Uterus (tissue), 3 donors: ENCODE measurements at regions not wholly inside any gene's neighbourhood (a gene's known extent, or its start where the extent isn't known, plus 50 kb on each side); places are given as distances from the start of the nearest gene placed in this dataset.

ENCODE experiments used
- DNase-seq, 2 donors: peaks; one replicate each; pipeline ENCODE4 v3.0.0-alpha.2; 2019 to 2020
- H3K27ac ChIP-seq, 2 donors: fragments of 200-600 bp; sonication (generic); 1 replicate in 1 of 2; 2 replicates in 1 of 2; pipeline ENCODE4 v1.5.1; 2016 to 2018
- H3K27me3 ChIP-seq, 2 donors: fragments of 200-600 bp; sonication (generic); one replicate each; pipeline ENCODE4 v1.5.1; 2018 to 2019; ENCODE audit warnings: control low read depth in 1 of 2
- H3K36me3 ChIP-seq, 2 donors: fragments of 200-600 bp; sonication (generic); one replicate each; pipeline ENCODE4 v1.5.1; 2019; ENCODE audit warnings: control low read depth in 1 of 2
- H3K4me1 ChIP-seq, 2 donors: fragments of 200-600 bp; sonication (generic); one replicate each; pipeline ENCODE4 v1.5.1; 2018 to 2019; ENCODE audit warnings: control low read depth in 1 of 2
- H3K4me3 ChIP-seq, 2 donors: fragments of 200-600 bp; sonication (generic); 1 replicate in 1 of 2; 2 replicates in 1 of 2; pipeline ENCODE4 v1.5.1; 2018 to 2019; ENCODE audit warnings: mild to moderate bottlenecking in 1 of 2
- H3K9me3 ChIP-seq, 2 donors: fragments of 200-600 bp; sonication (generic); one replicate each; pipeline ENCODE4 v1.5.1; 2019; ENCODE audit warnings: control low read depth in 1 of 2
- CTCF ChIP-seq, 4 experiments: fragments of 200-600 bp in 2 of 4; fragments of 450-650 bp in 2 of 4; sonication (generic) in 2 of 4; IDR thresholded peaks; one replicate each; pipeline ENCODE4 v1.5.1; 2016 to 2019; ENCODE audit warnings: antibody characterized with exemption in 4 of 4, mild to moderate bottlenecking in 2 of 4, moderate library complexity in 1 of 4
- POLR2A ChIP-seq, 2 donors: fragments of 450-650 bp; IDR thresholded peaks; one replicate each; pipeline ENCODE4 v1.6.1; 2016; ENCODE audit warnings: antibody characterized with exemption in 2 of 2, mild to moderate bottlenecking in 1 of 2, moderate library complexity in 1 of 2
- intact Hi-C: fragments of 100-400 bp; cut with DNase I; formaldehyde crosslinking; loops from one replicate; pipeline ENCODE4 v1.15.1; 2023; ENCODE audit warnings: low total_unique reads
- donor health status: DM: yes; HTN: yes; CAD: no.

GRCh38 chr3:40719660-40720287 lies 195.0 kb downstream of the ZNF621 start:
- no peaks in the 10 kb centered on the region for H3K36me3 ChIP-seq
- TF ChIP-seq POLR2A (IDR thresholded peaks at IDR 0.05) (no peak), CTCF (IDR thresholded peaks at IDR 0.05) (peak in 2 of 4 experiments; percentile 26 to 32)
- DNase-seq, result peak in 1 of 2 donors; percentile 28
- no peak overlapping the region for H3K27ac ChIP-seq
- no peak overlapping the region for H3K4me3 ChIP-seq
- H3K27me3 ChIP-seq, result no peaks in the 10 kb centered on the region
- H3K9me3 ChIP-seq, result no peaks in the 10 kb centered on the region
- intact Hi-C loops, result no loop called here
- H3K4me1 ChIP-seq, result no peaks in the 10 kb centered on the region

- H3K4me1 ChIP-seq, result no peaks in the 10 kb centered on the region
- no peaks in the 10 kb centered on the region for H3K36me3 ChIP-seq
- no peak for TF ChIP-seq POLR2A (IDR thresholded peaks at IDR 0.05)
- no peak for TF ChIP-seq CTCF (IDR thresholded peaks at IDR 0.05)
- DNase-seq, result no peak
- no peaks in the 10 kb centered on the region for H3K27me3 ChIP-seq
- intact Hi-C loops, result no loop called here
- H3K4me3 ChIP-seq, result no peak overlapping the region
- no peaks in the 10 kb centered on the region for H3K9me3 ChIP-seq
- no peak overlapping the region for H3K27ac ChIP-seq
These were observed 195.6 kb downstream of the ZNF621 start for GRCh38 chr3:40720341-40720740.

- no peaks in the 10 kb centered on the region for H3K4me1 ChIP-seq
- H3K27me3 ChIP-seq, result no peaks in the 10 kb centered on the region
- TF ChIP-seq POLR2A (IDR thresholded peaks at IDR 0.05) (no peak), CTCF (IDR thresholded peaks at IDR 0.05) (no peak)
- H3K4me3 ChIP-seq, result no peak overlapping the region
- H3K36me3 ChIP-seq, result no peaks in the 10 kb centered on the region
- no peaks in the 10 kb centered on the region for H3K9me3 ChIP-seq
- no peak for DNase-seq
- intact Hi-C loops, result no loop called here
- H3K27ac ChIP-seq, result no peak overlapping the region
These were observed 196.1 kb downstream of the ZNF621 start for GRCh38 chr3:40720863-40721262.

GRCh38 chr3:40723083-40723660 lies 198.4 kb downstream of the ZNF621 start:
- H3K36me3 ChIP-seq, result no peaks in the 10 kb centered on the region
- H3K27ac ChIP-seq, result no peak overlapping the region
- DNase-seq, result no peak
- H3K9me3 ChIP-seq, result no peaks in the 10 kb centered on the region
- H3K4me3 ChIP-seq, result no peak overlapping the region
- H3K4me1 ChIP-seq, result no peaks in the 10 kb centered on the region
- TF ChIP-seq POLR2A (IDR thresholded peaks at IDR 0.05) (no peak), CTCF (IDR thresholded peaks at IDR 0.05) (no peak)
- no peaks in the 10 kb centered on the region for H3K27me3 ChIP-seq
- intact Hi-C loops, result no loop called here

- Histone ChIP-seq H3K9me3 (no peaks in the 10 kb centered on the region), H3K27me3 (no peaks in the 10 kb centered on the region), H3K36me3 (no peaks in the 10 kb centered on the region), H3K4me1 (no peaks in the 10 kb centered on the region), H3K4me3 (no peak overlapping the region), H3K27ac (no peak overlapping the region)
- no peak for DNase-seq
- no peak for TF ChIP-seq CTCF (IDR thresholded peaks at IDR 0.05)
- TF ChIP-seq POLR2A (IDR thresholded peaks at IDR 0.05), result no peak
- intact Hi-C loops, result no loop called here
These were observed 200.3 kb downstream of the ZNF621 start for GRCh38 chr3:40725031-40725430.
